Hematopoietic multipotent progenitor cell treated with erythropoietin and hydrocortisone succinate and interleukin-3 and kit ligand, for 8 days (in vitro differentiated cells): ENCODE measurements at regions not wholly inside any gene's neighbourhood (a gene's known extent, or its start where the extent isn't known, plus 50 kb on each side); places are given as distances from the start of the nearest gene placed in this dataset.

ENCODE experiments used
- DNase-seq: peaks from one replicate; pipeline ENCODE4 v3.0.0-alpha.2; 2015

DNA sequence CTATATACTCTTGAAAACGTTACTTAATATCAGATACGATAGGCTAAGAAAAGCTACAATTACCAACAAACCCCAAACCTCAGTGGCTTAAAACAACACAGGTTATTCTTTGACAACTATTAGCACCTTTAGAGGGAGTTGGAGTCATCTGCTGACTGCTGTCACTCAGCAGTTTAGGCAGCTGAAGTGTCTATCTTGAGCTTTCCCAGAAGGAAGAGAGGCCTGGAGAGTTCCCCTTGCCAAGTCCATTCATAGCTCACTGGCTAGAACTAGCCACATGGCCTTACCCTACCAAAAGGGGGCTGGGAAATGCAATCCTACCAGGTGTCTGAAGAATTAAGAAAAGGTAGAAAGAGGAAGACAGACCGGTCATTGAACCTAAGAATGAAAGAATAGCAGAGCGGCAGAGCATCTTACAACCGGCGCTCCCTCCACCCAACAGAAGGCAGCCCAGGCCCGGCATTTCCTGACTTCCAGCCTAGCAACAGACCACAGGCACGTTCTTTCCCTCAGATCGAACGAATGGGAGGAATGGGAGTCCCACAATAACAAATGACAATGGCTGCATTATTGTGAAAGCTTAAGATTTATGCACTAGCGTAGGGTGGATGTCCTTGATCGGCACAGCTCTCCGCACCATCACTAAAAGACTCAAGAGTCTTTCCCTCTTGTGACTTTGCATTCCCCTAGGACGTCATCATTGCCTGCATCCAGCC lies 211.2 kb upstream of the CTAGE1 start:
- no peak for DNase-seq

DNA sequence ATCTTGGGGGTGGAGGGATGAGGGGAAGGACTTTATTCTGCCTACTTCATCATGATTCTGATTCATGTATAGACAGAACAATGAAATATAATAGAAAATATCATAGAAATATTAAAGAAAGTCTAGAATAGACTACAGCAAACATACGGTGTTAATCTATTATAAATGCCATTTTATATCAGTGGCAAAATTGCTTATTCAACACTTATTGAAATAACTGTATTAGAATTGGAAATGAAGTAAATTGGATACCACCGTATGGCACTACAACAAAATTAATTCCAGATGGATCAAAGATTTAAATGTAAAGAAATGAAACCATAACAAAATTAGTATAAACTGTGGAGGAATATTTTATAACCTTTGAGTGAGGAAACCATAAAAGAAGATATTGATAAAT lies 213.3 kb upstream of the CTAGE1 start:
- no peak for DNase-seq

- DNase-seq, result no peak
These were observed 214.5 kb upstream of the CTAGE1 start for GRCh38 chr18:22632191-22632590.

DNA sequence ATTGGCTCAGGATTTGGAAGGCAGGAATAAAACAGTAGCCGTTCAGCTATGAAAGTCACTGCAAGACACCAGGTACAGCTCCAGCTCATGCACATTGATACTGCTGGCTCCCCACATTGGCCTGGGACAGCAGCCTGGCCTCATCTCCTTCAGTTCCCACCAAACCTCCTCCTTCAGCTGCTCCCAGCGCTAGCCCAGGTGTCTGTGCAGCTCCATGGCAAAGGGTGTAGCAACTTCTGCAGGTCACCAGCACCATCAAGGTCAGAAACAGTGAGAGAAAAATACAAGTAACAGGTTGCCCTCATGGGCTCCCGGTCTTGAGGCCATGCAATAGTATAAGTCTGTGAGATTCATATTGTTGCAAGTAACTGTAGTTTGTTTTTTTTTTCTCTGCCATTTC lies 216.7 kb upstream of the CTAGE1 start:
- DNase-seq, result no peak

DNA sequence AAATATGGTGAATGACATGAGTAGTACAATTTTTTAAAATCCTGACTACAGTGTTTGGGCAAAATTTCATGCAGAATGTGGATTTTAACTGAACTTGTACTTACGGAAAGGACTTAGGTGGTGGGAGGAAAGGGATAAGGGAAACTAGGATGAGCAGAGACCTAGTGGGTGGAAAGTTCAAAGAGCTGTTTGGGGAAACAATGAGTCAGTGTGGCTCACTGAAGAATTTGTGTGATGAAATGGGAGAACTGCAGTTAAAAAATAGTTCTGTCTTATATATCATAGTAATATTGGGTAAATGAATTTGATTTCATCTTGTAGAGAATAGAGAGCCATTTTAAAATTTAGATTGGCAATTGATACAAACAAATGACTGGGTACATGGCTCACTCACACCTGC lies 220.1 kb upstream of the CTAGE1 start:
- no peak for DNase-seq

DNA sequence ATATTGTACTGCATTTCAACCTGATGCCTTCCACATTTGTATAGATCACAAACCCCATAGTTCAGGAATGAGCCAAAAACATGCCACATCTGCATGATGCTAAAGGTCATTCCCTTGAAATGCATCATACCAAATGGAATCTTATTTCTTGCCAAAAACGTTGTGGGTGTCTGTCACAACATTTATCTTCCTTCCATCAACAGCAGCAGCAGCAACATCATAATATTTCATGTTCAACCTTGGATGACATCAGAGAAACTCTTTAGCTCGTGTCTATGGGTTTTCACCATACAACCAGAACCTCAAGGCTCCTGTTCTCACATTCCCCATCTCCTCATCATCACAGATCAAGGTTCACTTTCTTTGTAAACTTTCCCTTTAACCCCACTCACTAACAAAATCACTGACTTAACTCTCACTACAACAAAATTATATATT lies 221.3 kb upstream of the CTAGE1 start:
- DNase-seq, result no peak

DNA sequence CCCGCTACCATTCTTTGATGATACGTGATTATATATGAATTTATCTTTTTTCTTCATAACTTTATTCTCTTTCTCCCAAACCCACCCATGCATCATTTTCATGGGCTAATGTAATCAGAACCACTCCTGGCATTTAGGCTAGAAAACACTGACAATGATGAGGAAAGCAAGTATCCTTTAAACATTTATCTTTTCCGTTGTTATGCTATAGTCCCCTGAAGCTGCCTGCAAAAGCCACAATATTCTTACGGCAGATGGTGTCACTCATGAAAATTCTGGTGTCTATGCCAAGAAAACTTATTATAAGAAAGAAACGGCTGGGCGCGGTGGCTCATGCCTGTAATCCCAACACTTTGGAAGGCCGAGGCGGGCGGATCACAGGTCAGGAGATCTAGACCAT lies 221.8 kb upstream of the CTAGE1 start:
- DNase-seq, result no peak

- no peak for DNase-seq
These were observed 222.6 kb upstream of the CTAGE1 start for GRCh38 chr18:22640281-22640842.

DNA sequence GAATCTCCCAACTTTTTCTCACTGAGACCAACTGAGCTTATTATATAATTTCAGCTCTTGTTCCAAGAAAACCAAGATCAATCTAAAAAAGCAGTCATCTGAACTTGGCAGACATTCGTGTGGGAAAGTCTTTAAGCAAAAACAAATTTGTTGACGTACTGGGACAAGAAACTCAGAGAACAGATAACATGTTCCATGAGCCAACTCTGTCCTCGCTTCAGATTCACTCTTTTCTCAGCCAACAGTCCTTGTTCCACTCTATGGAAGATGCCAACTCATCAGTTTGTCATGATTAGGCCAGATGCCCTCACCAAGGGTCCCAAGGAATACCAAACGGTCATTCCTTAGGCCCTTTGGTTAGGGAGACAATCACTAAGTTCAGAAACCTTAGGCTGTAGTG lies 224.2 kb upstream of the CTAGE1 start:
- no peak for DNase-seq

DNA sequence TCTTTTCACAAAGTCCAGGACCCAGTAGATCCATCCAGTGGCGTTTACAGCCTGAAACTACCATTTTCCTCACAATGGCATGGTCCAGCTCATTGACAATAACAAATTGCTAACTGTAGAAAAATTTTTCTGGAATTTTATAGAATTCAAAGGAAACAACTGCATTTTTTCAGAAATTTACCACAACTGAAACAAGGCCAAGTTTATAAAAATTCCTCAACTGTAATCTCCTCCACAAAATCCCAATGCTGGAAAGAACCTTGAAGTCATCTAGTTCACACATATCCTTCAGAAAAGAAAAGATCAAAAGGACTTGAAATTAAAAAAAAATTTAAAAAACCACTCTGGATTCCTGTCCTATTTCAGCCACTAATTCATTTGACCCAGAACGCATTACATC lies 226.0 kb upstream of the CTAGE1 start:
- no peak for DNase-seq

DNA sequence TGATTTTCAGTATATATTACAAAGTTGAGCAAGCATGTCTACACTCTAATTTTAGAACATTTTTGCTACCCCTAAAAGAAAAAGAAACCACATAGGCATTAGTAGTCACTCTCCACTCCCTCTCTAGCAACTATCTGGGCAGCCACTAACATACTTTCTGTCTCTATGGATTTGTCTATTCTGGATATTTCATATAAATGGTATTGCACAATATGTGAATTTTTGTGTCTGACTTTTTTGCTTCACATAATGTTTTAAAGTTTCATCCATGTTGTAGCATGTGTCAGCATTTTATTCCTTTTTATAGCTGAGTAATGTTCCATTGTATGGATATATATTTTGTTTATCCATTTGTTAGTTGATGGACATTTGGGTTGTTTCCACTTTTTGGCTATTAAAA lies 232.5 kb upstream of the CTAGE1 start:
- no peak for DNase-seq

DNA sequence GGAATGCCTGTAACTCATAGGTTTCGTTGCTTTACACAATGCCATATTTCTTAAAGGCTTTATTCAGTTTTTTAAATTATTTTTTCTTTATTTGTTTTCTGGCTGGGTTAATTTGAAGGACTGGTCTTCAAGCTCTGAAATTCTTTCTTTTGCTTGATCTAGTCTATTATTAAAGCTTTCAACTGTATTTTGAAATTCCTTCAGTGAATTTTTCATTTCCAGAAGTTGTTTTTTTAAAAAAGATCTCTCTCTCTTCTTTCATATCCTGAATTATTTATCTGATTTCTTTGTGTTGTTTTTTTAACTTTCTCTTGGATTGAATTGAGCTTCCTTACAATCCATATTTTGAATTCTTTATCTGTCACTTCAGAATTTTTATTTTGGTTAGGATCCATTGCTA lies 239.9 kb upstream of the CTAGE1 start:
- DNase-seq, result no peak

DNA sequence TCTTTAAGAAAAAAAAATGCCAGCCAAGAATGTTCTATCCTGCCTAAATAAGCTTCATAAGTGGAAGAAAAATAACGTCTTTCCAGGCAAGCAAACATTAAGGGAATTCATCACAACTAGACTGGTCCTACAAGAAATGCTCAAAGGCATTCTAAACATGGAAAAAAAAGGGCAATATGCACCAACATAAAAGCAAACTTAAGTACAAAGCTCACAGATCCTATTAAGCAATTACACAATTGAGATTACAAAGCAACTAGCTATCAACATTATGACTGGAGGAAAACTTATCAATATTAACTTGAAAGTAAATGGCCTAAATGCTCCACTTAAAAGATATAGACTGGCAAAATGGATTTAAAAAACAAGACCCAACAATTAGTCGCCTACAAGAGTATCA lies 240.6 kb upstream of the CTAGE1 start:
- DNase-seq, result no peak

DNA sequence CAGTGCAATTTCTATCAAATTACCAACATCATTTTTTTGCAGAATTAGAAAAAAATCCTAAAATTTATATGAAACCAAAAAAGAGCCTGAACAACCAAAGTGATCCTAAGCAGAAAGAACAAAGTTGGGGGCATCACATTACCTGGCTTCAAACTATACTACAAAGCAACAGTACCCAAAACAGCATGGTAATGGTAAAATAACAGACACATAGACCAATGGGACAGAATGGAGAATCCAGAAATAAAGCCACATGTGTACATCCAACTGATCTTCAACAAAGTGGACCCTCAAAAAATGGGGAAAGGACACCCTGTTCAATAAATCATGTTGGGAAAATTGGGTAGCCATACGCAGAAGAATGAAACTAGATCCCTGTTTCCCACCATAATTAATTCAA lies 245.7 kb upstream of the CTAGE1 start:
- no peak for DNase-seq

- no peak for DNase-seq
These were observed 248.8 kb upstream of the CTAGE1 start for GRCh38 chr18:22666411-22666940.

GRCh38 chr18:22667156-22667555 lies 249.4 kb upstream of the CTAGE1 start:
- DNase-seq, result no peak

- peak; percentile 52 for DNase-seq
These were observed 250.1 kb upstream of the CTAGE1 start for GRCh38 chr18:22667616-22668422.

GRCh38 chr18:22668496-22668895 lies 250.8 kb upstream of the CTAGE1 start:
- no peak for DNase-seq

- DNase-seq, result no peak
These were observed 253.2 kb upstream of the CTAGE1 start for GRCh38 chr18:22670914-22671313.

DNA sequence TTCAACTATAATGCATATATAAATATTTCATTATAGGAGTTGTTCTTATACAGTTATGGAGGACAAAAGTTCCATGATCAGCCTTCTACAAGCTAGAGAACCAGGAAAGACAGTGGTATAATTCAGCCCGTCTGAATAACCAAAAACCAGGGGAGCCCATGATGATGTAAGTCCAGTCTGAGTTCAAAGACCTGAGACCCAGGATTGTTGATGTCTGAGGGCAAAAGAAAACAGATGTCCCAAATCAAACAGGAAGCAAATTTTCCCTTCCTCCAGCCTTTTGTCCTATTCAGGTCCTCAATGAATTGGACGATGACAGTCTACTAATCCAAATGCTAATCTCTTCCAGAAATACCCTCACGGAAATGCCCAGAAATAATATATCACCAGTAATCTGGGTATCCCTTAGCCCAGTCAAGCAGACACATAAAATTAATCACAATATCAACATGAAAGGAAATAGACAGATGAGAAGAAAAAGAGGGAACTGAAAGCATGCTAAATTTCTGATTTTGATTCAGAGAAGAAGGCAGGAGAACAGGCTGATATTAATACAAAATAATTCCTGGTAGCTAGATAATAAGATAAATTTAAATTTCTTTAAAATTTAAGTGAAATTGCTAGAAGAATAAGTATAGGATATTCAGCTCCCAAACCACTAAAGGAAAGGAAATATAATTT lies 255.6 kb upstream of the CTAGE1 start:
- no peak for DNase-seq

GRCh38 chr18:22674272-22674671 lies 256.6 kb upstream of the CTAGE1 start:
- no peak for DNase-seq

DNA sequence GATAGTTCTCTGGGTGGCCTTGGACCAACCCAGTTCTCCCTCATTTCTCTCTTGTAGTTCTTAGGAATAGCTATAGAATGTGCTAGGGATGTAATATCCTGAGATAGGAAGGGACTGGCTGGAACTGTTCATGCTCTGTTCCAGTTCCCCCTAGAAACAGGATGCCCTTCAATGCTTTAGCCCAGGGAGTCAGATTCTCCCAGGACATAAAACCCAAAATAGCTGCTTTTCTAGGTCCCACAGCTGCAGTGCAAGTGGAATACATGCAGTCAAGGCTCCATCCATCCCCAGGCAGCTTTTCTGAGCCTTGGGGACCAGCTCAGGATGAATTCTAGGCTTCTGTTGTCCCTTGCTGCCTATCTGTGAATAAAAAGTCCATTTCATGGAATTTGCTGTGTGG lies 257.3 kb upstream of the CTAGE1 start:
- DNase-seq, result no peak

DNA sequence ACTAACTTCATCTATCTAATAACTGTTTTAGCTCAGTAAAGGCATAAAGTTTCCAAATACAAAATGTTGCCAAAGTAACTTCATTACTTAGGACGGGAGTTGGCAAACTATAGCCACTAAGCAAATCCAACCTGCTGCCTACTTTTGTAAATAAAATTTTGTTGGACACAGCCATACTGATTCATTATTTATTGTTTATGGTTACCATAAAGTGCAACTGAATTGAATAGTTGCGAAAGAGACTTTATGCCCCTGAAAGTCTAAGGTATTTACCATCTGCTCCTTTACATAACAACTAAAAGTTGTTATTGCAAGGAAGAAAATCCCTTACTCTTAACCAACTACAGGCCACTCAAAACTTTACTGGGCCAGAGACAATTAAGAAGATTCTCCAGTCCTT lies 256.7 kb upstream of the RBBP8 start:
- no peak for DNase-seq
